ENCODE measurements at regions not wholly inside any gene's neighbourhood (a gene's known extent, or its start where the extent isn't known, plus 50 kb on each side); places are given as distances from the start of the nearest gene placed in this dataset.

GRCh38 chr3:176562331-176562730, 635.0 kb downstream of the TBL1XR1 start:
- DNase-seq (ENCODE audit: low read depth in 2 of 2): no peak

GRCh38 chr3:176561826-176562225, 635.5 kb downstream of the TBL1XR1 start:
- DNase-seq (ENCODE audit: low read depth in 2 of 2): no peak

GRCh38 chr3:176554791-176555654, 642.3 kb downstream of the TBL1XR1 start:
- DNase-seq (ENCODE audit: low read depth in 2 of 2): no peak

- DNase-seq (ENCODE audit: low read depth in 2 of 2): no peak
Measured at GRCh38 chr3:176554264-176554663, 643.0 kb downstream of the TBL1XR1 start.

- no peak for DNase-seq (ENCODE audit: low read depth in 2 of 2)
Measured at GRCh38 chr3:176526942-176527341, 670.3 kb downstream of the TBL1XR1 start.

- no peak for DNase-seq (ENCODE audit: low read depth in 2 of 2)
Measured at GRCh38 chr3:176526225-176526624, 671.1 kb downstream of the TBL1XR1 start.

- no peak for DNase-seq (ENCODE audit: low read depth in 2 of 2)
Measured at GRCh38 chr3:176523114-176523513, 674.2 kb downstream of the TBL1XR1 start.

- no peak for DNase-seq (ENCODE audit: low read depth in 2 of 2)
Measured at GRCh38 chr3:176522436-176522835, 674.8 kb downstream of the TBL1XR1 start.

GRCh38 chr3:176521531-176522175, 675.6 kb downstream of the TBL1XR1 start:
- DNase-seq (ENCODE audit: low read depth in 2 of 2): no peak

- DNase-seq (ENCODE audit: low read depth in 2 of 2): no peak
Measured at GRCh38 chr3:176514297-176514696, 683.0 kb downstream of the TBL1XR1 start.

GRCh38 chr3:176513604-176514003, 683.7 kb downstream of the TBL1XR1 start:
- no peak for DNase-seq (ENCODE audit: low read depth in 2 of 2)

GRCh38 chr3:176512037-176512436, 685.2 kb downstream of the TBL1XR1 start:
- no peak for DNase-seq (ENCODE audit: low read depth in 2 of 2)

GRCh38 chr3:176510097-176510496, 687.2 kb downstream of the TBL1XR1 start:
- DNase-seq (ENCODE audit: low read depth in 2 of 2): no peak

- no peak for DNase-seq (ENCODE audit: low read depth in 2 of 2)
Measured at GRCh38 chr3:176505878-176506621, 691.2 kb downstream of the TBL1XR1 start.

GRCh38 chr3:176491084-176491483, 706.2 kb downstream of the TBL1XR1 start:
- no peak for DNase-seq (ENCODE audit: low read depth in 2 of 2)

GRCh38 chr3:176490357-176490756, 706.9 kb downstream of the TBL1XR1 start:
- DNase-seq (ENCODE audit: low read depth in 2 of 2): no peak

GRCh38 chr3:176479248-176479647, 718.0 kb downstream of the TBL1XR1 start:
- no peak for DNase-seq (ENCODE audit: low read depth in 2 of 2)

GRCh38 chr3:176469694-176470205, 727.5 kb downstream of the TBL1XR1 start:
- no peak for DNase-seq (ENCODE audit: low read depth in 2 of 2)

GRCh38 chr3:176463610-176464009, 733.7 kb downstream of the TBL1XR1 start:
- no peak for DNase-seq (ENCODE audit: low read depth in 2 of 2)

- DNase-seq (ENCODE audit: low read depth in 2 of 2): no peak
Measured at GRCh38 chr3:176447369-176447768, 749.9 kb downstream of the TBL1XR1 start.

- no peak for DNase-seq (ENCODE audit: low read depth in 2 of 2)
Measured at GRCh38 chr3:176442326-176442725, 755.0 kb downstream of the TBL1XR1 start.

GRCh38 chr3:176439729-176440128, 757.6 kb downstream of the TBL1XR1 start:
- DNase-seq (ENCODE audit: low read depth in 2 of 2): no peak
